Urothelium cell line (cell line): ENCODE measurements at regions not wholly inside any gene's neighbourhood (a gene's known extent, or its start where the extent isn't known, plus 50 kb on each side); places are given as distances from the start of the nearest gene placed in this dataset.

Source experiments
- DNase-seq: peaks from one replicate; pipeline ENCODE4 v3.0.0; 2011; ENCODE audit warnings: low spot score, mixed read lengths
- FAIRE-seq: peaks from 2 replicates; lab custom pipeline; 2011; peaks lifted over from hg19 to GRCh38; lab: Jason Lieb, UNC

GRCh38 chr1:214202992-214203391 is 78.0 kb upstream of the SMYD2 start:
- FAIRE-seq, result no peak
- no peak for DNase-seq

- no peak for DNase-seq
- no peak for FAIRE-seq
These were observed 75.9 kb upstream of the SMYD2 start for GRCh38 chr1:214205053-214205452.

DNA sequence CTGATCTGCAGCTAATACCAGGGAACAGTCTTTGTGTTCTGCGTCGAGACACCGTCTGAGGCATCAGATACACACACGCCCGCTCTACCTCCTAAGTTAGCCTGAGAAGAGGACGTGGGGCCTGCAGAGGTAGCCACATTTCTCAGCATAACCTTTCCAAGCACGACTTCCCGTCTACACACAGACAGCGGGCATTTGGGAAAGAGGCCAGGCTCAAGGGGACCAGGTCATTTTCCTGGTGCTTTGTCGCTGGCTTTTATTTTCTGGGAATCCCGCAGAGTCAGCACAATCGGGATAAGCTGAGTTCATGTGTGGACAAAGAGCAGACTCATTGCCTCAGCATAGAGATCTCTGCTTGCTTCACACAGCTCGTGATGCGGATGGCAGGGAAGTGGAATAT is 72.5 kb upstream of the SMYD2 start:
- no peak for FAIRE-seq

DNA sequence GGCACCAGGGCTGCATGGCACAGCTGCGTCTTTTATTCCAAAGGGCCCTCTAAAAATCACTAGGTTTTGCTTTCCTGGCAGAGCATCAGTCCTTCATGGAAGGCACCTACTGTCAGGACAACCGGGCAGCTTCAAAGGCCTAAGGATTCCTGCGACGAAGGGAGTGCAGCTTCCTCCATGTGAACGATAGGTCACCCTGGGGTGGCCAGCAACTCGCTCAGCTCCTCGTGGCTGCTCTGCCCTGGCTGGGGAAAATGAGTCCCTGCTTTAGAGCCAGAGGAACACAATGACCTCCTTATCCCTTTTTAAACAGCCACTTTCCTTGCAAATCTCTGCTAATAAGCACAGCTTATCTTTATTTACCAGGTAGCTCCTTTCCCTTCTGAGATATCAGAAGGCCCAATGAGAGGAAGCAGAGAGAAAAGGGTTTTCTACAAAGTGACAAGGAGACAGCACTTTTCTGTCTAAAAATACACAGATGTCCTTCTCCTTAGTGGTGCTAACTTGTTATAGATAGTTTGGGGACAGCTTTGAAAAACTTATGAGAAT is 71.6 kb upstream of the SMYD2 start:
- no peak for FAIRE-seq
- DNase-seq, result no peak

More for the DNA sequence above, 72.5 kb upstream of the SMYD2 start:
- no peak for DNase-seq

DNA sequence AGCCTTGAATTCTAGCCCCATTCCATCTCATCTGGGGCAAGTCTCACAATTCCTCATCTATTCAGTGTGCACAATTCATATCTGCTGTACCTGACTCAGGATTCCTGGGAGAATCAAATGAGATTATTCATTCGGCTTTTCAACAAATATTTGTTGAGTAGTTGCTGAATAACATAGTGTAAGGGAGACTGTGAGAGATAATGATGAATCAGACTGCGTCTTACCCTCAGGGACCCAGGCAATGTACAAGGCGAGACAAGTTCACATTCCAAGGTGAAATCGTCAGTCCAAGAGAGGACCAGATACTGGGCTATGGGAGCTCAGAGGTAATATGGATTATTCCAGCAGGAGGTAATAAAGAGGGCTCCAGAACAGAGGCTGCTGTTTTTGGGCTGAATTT is 67.8 kb upstream of the SMYD2 start:
- DNase-seq (peak; percentile 16), FAIRE-seq (no peak)

DNA sequence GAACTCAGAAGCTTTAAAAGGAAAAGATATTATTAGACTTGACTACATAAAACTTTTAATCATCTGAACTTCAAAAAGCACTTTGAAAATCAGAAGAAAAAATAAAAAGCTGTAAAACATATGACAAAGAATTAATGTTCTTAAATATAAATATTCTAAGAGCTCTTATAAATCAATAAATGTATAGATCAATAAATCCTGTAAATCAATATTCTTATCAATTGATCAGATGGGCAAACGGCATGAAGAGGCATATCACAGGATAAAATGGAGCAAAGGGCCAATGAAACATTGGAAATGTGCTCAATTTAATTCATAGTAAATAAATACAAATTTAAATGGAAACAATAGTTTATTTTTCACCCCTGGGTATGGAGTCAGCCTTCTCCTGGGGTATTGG is 66.1 kb upstream of the SMYD2 start:
- FAIRE-seq (no peak), DNase-seq (no peak)

DNA sequence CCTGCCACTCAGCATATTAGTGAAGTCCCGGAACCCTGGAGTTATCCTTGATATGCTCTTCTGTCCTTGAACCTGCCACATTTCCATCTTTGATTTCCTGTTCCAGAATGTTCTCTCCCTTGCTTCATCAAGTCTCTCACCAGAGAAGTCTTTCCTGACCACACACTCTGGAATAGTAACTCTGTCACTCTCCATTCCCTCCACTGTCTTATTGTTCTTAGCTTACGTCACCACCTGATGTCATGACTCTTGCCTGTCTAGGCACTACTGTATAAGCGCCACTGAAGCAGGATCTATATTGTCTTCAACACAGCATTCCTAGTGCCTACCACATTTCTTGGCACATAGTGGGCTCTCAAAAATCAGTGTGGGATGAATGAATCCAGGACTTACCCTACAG is 65.4 kb upstream of the SMYD2 start:
- DNase-seq, result no peak
- no peak for FAIRE-seq

DNA sequence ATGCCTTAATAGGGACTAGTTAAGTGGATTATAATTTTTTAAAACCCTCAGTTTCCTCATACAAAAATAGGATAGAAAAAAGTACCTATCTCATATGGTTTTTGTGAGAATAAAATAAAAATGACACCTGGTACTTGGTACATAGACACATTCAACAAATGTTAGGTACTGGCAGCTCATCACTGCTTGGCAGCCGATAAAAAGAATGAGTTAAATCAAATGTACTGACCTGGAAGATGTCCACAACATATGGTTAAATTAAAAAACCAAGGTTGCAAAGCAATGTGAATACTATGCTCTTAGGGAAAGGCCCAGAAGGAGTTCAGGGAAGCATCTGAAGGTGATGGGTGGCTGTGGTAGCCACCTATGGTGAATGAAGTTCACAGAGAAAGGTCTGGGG is 64.9 kb upstream of the SMYD2 start:
- DNase-seq (no peak), FAIRE-seq (no peak)

- FAIRE-seq (no peak), DNase-seq (no peak)
These were observed 64.2 kb upstream of the SMYD2 start for GRCh38 chr1:214216779-214217178.

GRCh38 chr1:214219902-214220301 is 61.1 kb upstream of the SMYD2 start:
- FAIRE-seq (no peak), DNase-seq (no peak)

- no peak for FAIRE-seq
- no peak for DNase-seq
These were observed 60.1 kb upstream of the SMYD2 start for GRCh38 chr1:214220891-214221290.

- DNase-seq (no peak), FAIRE-seq (no peak)
These were observed 56.2 kb upstream of the SMYD2 start for GRCh38 chr1:214224611-214225354.

GRCh38 chr1:214228976-214229375 is 52.0 kb upstream of the SMYD2 start:
- DNase-seq, result no peak
- no peak for FAIRE-seq

DNA sequence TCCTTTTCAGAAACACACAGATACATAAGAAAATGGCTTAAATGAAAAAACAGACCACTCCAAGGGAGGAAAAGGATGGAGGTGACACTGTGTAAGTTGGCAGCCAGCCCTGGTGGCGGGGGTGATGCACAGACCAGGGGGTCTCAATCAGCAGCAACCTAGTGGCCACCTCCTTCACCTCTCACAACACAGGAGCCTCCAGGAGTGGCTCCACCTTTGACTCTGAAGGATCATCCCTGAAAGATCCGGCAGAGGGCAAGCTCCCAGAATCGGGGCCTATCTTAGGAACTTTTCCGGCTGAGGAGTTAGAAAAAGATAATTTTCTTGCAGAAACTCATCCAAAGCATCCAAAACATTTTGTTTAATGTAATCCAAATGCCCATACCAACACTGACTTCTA is 51.2 kb upstream of the SMYD2 start:
- peak; percentile 20 for FAIRE-seq
- no peak for DNase-seq
